H1 (cell line): ENCODE measurements at regions not wholly inside any gene's neighbourhood (a gene's known extent, or its start where the extent isn't known, plus 50 kb on each side); places are given as distances from the start of the nearest gene placed in this dataset.

Source experiments
- POLR2A ChIP-seq, 2 experiments: IDR thresholded peaks; 1 replicate in 1 of 2; 2 replicates in 1 of 2; pipeline ENCODE4 v1.6.1; 2011; ENCODE audit warnings: low read depth in 2 of 2, low read length in 2 of 2, mild to moderate bottlenecking in 2 of 2; ENCODE audit errors: control extremely low read depth in 1 of 2
- POLR2AphosphoS5 ChIP-seq: IDR thresholded peaks from 2 replicates; pipeline ENCODE4 v1.6.1; 2011; ENCODE audit warnings: low read depth, low read length
- TF ChIP-seq, protein P1 (sequence below): IDR thresholded peaks from 2 replicates; pipeline ENCODE4 v1.6.1; 2012; ENCODE audit warnings: inconsistent platforms
- TF ChIP-seq, protein P2 (sequence below), 3 experiments: IDR thresholded peaks; 1 replicate in 2 of 3; 2 replicates in 1 of 3; pipeline versions ENCODE4 v1.5.1 to v1.6.1; 2011; ENCODE audit warnings: low read length in 3 of 3, mild to moderate bottlenecking in 3 of 3, inconsistent platforms in 2 of 3, low read depth in 1 of 3, moderate library complexity in 1 of 3; ENCODE audit not compliant: insufficient read depth in 1 of 3; ENCODE audit errors: control extremely low read depth in 1 of 3
- TF ChIP-seq, protein P3 (sequence below): IDR thresholded peaks from 2 replicates; pipeline ENCODE4 v1.6.1; 2011; ENCODE audit warnings: low read depth, mild to moderate bottlenecking, low read length; ENCODE audit not compliant: insufficient read depth

GRCh38 chr2:219722276-219722879, 94.9 kb downstream of the SLC4A3 start:
- TF ChIP-seq, protein P1, sequence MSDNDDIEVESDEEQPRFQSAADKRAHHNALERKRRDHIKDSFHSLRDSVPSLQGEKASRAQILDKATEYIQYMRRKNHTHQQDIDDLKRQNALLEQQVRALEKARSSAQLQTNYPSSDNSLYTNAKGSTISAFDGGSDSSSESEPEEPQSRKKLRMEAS = no peak
- TF ChIP-seq, protein P2, sequence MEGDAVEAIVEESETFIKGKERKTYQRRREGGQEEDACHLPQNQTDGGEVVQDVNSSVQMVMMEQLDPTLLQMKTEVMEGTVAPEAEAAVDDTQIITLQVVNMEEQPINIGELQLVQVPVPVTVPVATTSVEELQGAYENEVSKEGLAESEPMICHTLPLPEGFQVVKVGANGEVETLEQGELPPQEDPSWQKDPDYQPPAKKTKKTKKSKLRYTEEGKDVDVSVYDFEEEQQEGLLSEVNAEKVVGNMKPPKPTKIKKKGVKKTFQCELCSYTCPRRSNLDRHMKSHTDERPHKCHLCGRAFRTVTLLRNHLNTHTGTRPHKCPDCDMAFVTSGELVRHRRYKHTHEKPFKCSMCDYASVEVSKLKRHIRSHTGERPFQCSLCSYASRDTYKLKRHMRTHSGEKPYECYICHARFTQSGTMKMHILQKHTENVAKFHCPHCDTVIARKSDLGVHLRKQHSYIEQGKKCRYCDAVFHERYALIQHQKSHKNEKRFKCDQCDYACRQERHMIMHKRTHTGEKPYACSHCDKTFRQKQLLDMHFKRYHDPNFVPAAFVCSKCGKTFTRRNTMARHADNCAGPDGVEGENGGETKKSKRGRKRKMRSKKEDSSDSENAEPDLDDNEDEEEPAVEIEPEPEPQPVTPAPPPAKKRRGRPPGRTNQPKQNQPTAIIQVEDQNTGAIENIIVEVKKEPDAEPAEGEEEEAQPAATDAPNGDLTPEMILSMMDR (IDR thresholded peaks at IDR 0.05; ENCODE audit: control extremely low read depth in 1 of 3, insufficient read depth in 1 of 3, low read depth in 1 of 3, low read length in 3 of 3) = no peak
- no peak for TF ChIP-seq POLR2AphosphoS5
- TF ChIP-seq POLR2A (IDR thresholded peaks at IDR 0.05; ENCODE audit: control extremely low read depth in 1 of 2, low read depth in 2 of 2, low read length in 2 of 2) = no peak
- TF ChIP-seq, protein P3, sequence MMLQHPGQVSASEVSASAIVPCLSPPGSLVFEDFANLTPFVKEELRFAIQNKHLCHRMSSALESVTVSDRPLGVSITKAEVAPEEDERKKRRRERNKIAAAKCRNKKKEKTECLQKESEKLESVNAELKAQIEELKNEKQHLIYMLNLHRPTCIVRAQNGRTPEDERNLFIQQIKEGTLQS = no peak
